Endodermal cell (in vitro differentiated cells): ENCODE measurements at regions not wholly inside any gene's neighbourhood (a gene's known extent, or its start where the extent isn't known, plus 50 kb on each side); places are given as distances from the start of the nearest gene placed in this dataset.
"Not testable (repeated sequence)": the region's sequence is repeated elsewhere in the genome, so short reads cannot be mapped to it uniquely, and the experiment has no call there.

Experiments
- DNase-seq: peaks from one replicate; pipeline ENCODE4 v3.0.0-alpha.2; 2017
- H3K27ac ChIP-seq: 2 replicates; pipeline ENCODE4 v1.5.1; 2013; ENCODE audit warnings: mild to moderate bottlenecking, low read depth, low read length, moderate library complexity
- H3K27me3 ChIP-seq: 2 replicates; pipeline ENCODE4 v1.6.1; 2013; ENCODE audit warnings: mild to moderate bottlenecking, low read length, moderate library complexity; ENCODE audit not compliant: insufficient read depth, control insufficient read depth, poor library complexity, severe bottlenecking
- H3K36me3 ChIP-seq: 2 replicates; pipeline ENCODE4 v1.7.0; 2013; ENCODE audit warnings: mild to moderate bottlenecking, low read length, moderate library complexity; ENCODE audit not compliant: control insufficient read depth, insufficient read depth
- H3K4me1 ChIP-seq: one replicate; pipeline ENCODE4 v1.7.0; 2013; ENCODE audit warnings: low read length; ENCODE audit not compliant: control insufficient read depth, insufficient read depth
- H3K4me3 ChIP-seq: 2 replicates; pipeline ENCODE4 v1.5.1; 2013; ENCODE audit warnings: mild to moderate bottlenecking, low read length, moderate library complexity
- H3K9ac ChIP-seq: 2 replicates; pipeline ENCODE4 v1.6.1; 2013; ENCODE audit warnings: mild to moderate bottlenecking, low read length, moderate library complexity; ENCODE audit not compliant: poor library complexity, severe bottlenecking; ENCODE audit errors: extremely low read depth
- H3K9me3 ChIP-seq: 2 replicates; pipeline ENCODE4 v1.6.1; 2013; ENCODE audit warnings: mild to moderate bottlenecking, low read length, moderate library complexity; ENCODE audit not compliant: control insufficient read depth
- H3K27ac Mint-ChIP-seq: 2 replicates; pipeline ENCODE4 v1.8.0; 2020; ENCODE audit warnings: mixed read lengths
- H3K27me3 Mint-ChIP-seq: 2 replicates; pipeline ENCODE4 v1.8.0; 2021; ENCODE audit warnings: mild to moderate bottlenecking, mixed read lengths; ENCODE audit not compliant: insufficient read depth
- H3K36me3 Mint-ChIP-seq: 2 replicates; pipeline ENCODE4 v1.8.0; 2020; ENCODE audit warnings: low read depth, mixed read lengths
- H3K4me1 Mint-ChIP-seq: 2 replicates; pipeline ENCODE4 v1.8.0; 2020; ENCODE audit warnings: mixed read lengths
- H3K4me3 Mint-ChIP-seq: 2 replicates; pipeline ENCODE4 v1.8.0; 2020; ENCODE audit warnings: mild to moderate bottlenecking, moderate library complexity, mixed read lengths
- H3K9me3 Mint-ChIP-seq: 2 replicates; pipeline ENCODE4 v1.8.0; 2020; ENCODE audit warnings: mild to moderate bottlenecking, mixed read lengths
- WGBS, 2 experiments: methylation state at CpG; one replicate each; pipeline versions ENCODE4 v1.1.5 to v1.1.7; 2013; ENCODE audit warnings: missing lambda C conversion rate in 2 of 2, mixed read lengths in 1 of 2; ENCODE audit not compliant: insufficient coverage in 1 of 2, insufficient read length in 1 of 2; 5-methylcytosine and 5-hydroxymethylcytosine counted together
- TF ChIP-seq, protein P1 (sequence below): fragments of 200-600 bp; sonication (generic); conservative IDR thresholded peaks from 2 replicates; pipeline ENCODE4 v1.5.0; 2021; ENCODE audit warnings: antibody characterized with exemption, mild to moderate bottlenecking

DNA sequence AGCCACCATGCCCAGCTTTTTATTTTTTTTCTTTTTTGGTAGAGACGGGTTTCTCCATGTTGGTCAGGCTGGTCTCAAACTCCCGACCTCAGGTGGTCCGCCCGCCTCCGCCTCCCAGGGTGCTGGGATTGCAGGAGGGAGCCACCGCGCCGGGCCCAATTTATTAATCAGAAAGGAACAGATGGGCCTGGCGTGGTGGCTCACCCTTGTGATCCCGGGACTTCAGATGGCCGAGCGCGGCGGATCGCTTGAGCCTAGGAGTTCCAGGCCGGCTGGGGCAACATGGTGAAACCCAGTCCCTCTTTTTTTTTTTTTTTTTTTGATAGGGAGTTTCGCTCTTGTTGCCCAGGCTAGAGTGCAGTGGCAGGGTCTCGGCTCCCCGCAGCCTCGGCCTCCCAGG, 64.6 kb downstream of the GOLGA6L7 start:
- Histone ChIP-seq H3K4me3 (no peak overlapping the region), H3K9me3 (no peaks in the 10 kb centered on the region), H3K4me1 (no peaks in the 10 kb centered on the region), H3K27me3 (no peaks in the 10 kb centered on the region), H3K27ac (no peak overlapping the region), H3K36me3 (no peaks in the 10 kb centered on the region), H3K9ac (no peak overlapping the region)
- TF ChIP-seq, protein P1, sequence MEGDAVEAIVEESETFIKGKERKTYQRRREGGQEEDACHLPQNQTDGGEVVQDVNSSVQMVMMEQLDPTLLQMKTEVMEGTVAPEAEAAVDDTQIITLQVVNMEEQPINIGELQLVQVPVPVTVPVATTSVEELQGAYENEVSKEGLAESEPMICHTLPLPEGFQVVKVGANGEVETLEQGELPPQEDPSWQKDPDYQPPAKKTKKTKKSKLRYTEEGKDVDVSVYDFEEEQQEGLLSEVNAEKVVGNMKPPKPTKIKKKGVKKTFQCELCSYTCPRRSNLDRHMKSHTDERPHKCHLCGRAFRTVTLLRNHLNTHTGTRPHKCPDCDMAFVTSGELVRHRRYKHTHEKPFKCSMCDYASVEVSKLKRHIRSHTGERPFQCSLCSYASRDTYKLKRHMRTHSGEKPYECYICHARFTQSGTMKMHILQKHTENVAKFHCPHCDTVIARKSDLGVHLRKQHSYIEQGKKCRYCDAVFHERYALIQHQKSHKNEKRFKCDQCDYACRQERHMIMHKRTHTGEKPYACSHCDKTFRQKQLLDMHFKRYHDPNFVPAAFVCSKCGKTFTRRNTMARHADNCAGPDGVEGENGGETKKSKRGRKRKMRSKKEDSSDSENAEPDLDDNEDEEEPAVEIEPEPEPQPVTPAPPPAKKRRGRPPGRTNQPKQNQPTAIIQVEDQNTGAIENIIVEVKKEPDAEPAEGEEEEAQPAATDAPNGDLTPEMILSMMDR = no peak
- H3K4me1 Mint-ChIP-seq = no peaks in the 10 kb centered on the region
- H3K9me3 Mint-ChIP-seq = no peaks in the 10 kb centered on the region
- DNase-seq = no peak
- H3K27me3 Mint-ChIP-seq = peaks cover 8% of the 10 kb centered on the region
- H3K27ac Mint-ChIP-seq = no peak overlapping the region
- no peak overlapping the region for H3K4me3 Mint-ChIP-seq
- no peaks in the 10 kb centered on the region for H3K36me3 Mint-ChIP-seq
- 94 to 100% methylated on average over 3 to 20 of the region's 20 CpGs for WGBS, 2 experiments

DNA sequence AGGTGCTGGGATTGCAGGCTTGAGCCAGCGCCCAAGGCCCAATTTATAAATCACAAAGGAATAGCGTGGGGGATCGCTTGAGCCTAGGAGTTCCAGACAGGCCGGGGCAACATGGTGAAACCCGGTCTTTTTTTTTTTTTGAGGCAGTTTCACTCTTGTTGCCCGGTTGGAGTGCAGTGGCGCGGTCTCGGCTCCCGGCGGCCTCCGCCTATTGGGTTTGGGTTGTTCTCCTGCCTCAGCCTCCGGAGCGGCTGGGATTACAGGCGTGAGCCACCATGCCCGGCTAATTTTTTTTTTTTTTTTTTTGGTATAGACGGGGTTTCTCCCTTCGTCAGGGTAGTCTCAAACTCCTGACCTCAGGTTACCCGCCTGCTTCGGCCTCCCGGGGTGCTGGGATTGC, 65.0 kb downstream of the GOLGA6L7 start:
- Histone ChIP-seq H3K4me3 (no peak overlapping the region), H3K27ac (no peak overlapping the region), H3K9ac (no peak overlapping the region), H3K4me1 (no peaks in the 10 kb centered on the region), H3K27me3 (no peaks in the 10 kb centered on the region), H3K9me3 (no peaks in the 10 kb centered on the region), H3K36me3 (no peaks in the 10 kb centered on the region)
- no peaks in the 10 kb centered on the region for H3K9me3 Mint-ChIP-seq
- WGBS, 2 experiments = 95% methylated on average over 15 to 21 of the region's 21 CpGs
- peaks cover 7% of the 10 kb centered on the region for H3K27me3 Mint-ChIP-seq
- TF ChIP-seq, protein P1 = no peak
- no peak for DNase-seq
- H3K4me1 Mint-ChIP-seq = no peaks in the 10 kb centered on the region
- no peak overlapping the region for H3K27ac Mint-ChIP-seq
- no peak overlapping the region for H3K4me3 Mint-ChIP-seq
- no peaks in the 10 kb centered on the region for H3K36me3 Mint-ChIP-seq

DNA sequence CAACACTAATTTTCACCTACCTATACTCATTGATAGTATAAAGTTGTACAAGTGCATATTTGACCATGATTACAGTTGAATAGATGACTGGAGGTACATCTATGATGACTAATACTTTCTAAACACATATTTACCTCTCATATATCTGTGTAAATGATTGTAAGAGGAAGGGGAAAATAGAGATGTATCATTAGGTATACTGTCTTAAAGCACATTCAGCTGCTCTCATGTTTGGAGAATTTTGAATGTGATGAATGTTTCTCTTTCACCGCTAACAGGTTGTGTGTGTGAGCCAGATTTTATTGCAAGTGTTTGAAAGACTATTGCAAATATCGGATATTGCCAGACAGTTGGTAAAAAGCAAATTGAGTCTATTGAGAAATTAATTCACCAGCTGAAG, 66.2 kb upstream of the GOLGA8M start:
- not testable (repeated sequence) for H3K36me3 Mint-ChIP-seq, H3K27ac ChIP-seq, H3K27ac Mint-ChIP-seq, H3K4me3 ChIP-seq, H3K27me3 Mint-ChIP-seq, H3K4me3 Mint-ChIP-seq, DNase-seq, H3K9me3 ChIP-seq, H3K9me3 Mint-ChIP-seq, H3K9ac ChIP-seq, H3K4me1 ChIP-seq, H3K4me1 Mint-ChIP-seq, H3K27me3 ChIP-seq, H3K36me3 ChIP-seq
- no CpG with 5 or more reads among the region's 2 CpGs for WGBS, 2 experiments

DNA sequence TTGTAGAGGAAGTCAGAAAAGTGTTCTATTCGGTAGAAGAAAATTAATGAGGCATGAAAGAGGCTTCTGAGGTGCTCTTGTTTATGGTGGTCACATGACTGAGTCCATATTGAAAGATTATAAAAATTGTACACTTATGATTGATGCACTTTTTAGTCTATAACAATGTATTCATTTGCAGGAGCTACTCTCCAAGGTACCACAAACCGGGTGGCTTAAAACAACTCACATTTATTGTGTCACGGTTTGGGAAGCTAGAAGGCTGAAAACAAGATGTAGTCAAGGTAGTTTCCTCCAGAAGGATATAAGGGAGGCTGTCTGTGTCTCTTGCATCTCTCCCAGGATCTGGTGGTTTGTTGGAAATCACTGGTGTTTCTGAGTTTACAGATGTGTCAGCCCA, 60.6 kb upstream of the GOLGA8M start:
- 84% methylated on average over 2 of the region's 3 CpGs; no CpG with 5 or more reads in 1 of the 2 experiments for WGBS, 2 experiments
- not testable (repeated sequence) for H3K27ac Mint-ChIP-seq, H3K4me3 ChIP-seq, DNase-seq, H3K9me3 ChIP-seq, H3K27me3 ChIP-seq, H3K36me3 ChIP-seq, H3K36me3 Mint-ChIP-seq, H3K4me1 ChIP-seq, H3K9ac ChIP-seq, H3K27me3 Mint-ChIP-seq, H3K4me1 Mint-ChIP-seq, H3K9me3 Mint-ChIP-seq, H3K4me3 Mint-ChIP-seq, H3K27ac ChIP-seq
